ENCODE measurements at regions not wholly inside any gene's neighbourhood (a gene's known extent, or its start where the extent isn't known, plus 50 kb on each side); places are given as distances from the start of the nearest gene placed in this dataset.

GRCh38 chr13:37349916-37350315 is 244.5 kb upstream of the CSNK1A1L start:
- Mint-ChIP-seq H3K4me1 (no peaks in the 10 kb centered on the region), H3K36me3 (ENCODE audit: low read depth) (no peaks in the 10 kb centered on the region), H3K9me3 (no peaks in the 10 kb centered on the region), H3K27ac (no peak overlapping the region), H3K4me3 (no peak overlapping the region), H3K27me3 (ENCODE audit: insufficient read depth, low read depth, poor library complexity) (no peaks in the 10 kb centered on the region)
- H3K27ac ChIP-seq (ENCODE audit: low read depth) = no peak overlapping the region
- H3K4me2 ChIP-seq = no peak overlapping the region
- no peaks in the 10 kb centered on the region for H3K36me3 ChIP-seq (ENCODE audit: insufficient read depth)
- no peak for ATAC-seq
- no peaks in the 10 kb centered on the region for H3F3A ChIP-seq (replicated peaks; ENCODE audit: low read depth)
- no peaks in the 10 kb centered on the region for H3K79me2 ChIP-seq (replicated peaks; ENCODE audit: insufficient read depth)
- H4K20me1 ChIP-seq (replicated peaks; ENCODE audit: insufficient read depth) = no peaks in the 10 kb centered on the region
- no peak overlapping the region for H3K4me3 ChIP-seq
- TF ChIP-seq REST (IDR thresholded peaks at IDR 0.05; ENCODE audit: unreplicated experiment) (no peak), POLR2AphosphoS5 (IDR thresholded peaks at IDR 0.05; ENCODE audit: low read depth) (no peak), ZNF331 (CRISPR knock-in tag; IDR thresholded peaks at IDR 0.05; ENCODE audit: low read depth) (no peak), STAT1 (IDR thresholded peaks at IDR 0.05; ENCODE audit: unreplicated experiment) (no peak), EZH2phosphoT487 (IDR thresholded peaks at IDR 0.05; ENCODE audit: unreplicated experiment) (no peak), ZNF462 (CRISPR knock-in tag; IDR thresholded peaks at IDR 0.05) (no peak), ZNF114 (CRISPR knock-in tag; IDR thresholded peaks at IDR 0.05) (no peak), ETS1 (IDR thresholded peaks at IDR 0.05) (no peak), CTCF (conservative IDR thresholded peaks at IDR 0.05; ENCODE audit: low read depth in 2 of 2) (no peak)
- H3K9me2 ChIP-seq (ENCODE audit: insufficient read depth) = no peaks in the 10 kb centered on the region
- no peaks in the 10 kb centered on the region for H3K4me1 ChIP-seq (ENCODE audit: insufficient read depth)
- H3K27me3 ChIP-seq (ENCODE audit: insufficient read depth) = no peaks in the 10 kb centered on the region
- no peak overlapping the region for H2AFZ ChIP-seq
- no peak for DNase-seq (ENCODE audit: low spot score)

Data from GM23338 (cell line).